Testis (tissue), 2 donors: ENCODE measurements at regions not wholly inside any gene's neighbourhood (a gene's known extent, or its start where the extent isn't known, plus 50 kb on each side); places are given as distances from the start of the nearest gene placed in this dataset.

Experiments used
- CTCF ChIP-seq, 3 experiments: fragments of 450-650 bp in 2 of 3; fragments of 200-600 bp in 1 of 3; sonication (generic) in 1 of 3; IDR thresholded peaks; one replicate each; pipeline ENCODE4 v1.5.1; 2016 to 2019; ENCODE audit warnings: antibody characterized with exemption in 3 of 3, mild to moderate bottlenecking in 2 of 3, moderate library complexity in 1 of 3
- POLR2A ChIP-seq: fragments of 450-650 bp; IDR thresholded peaks from one replicate; pipeline ENCODE4 v1.6.1; 2017; ENCODE audit warnings: antibody characterized with exemption, mild to moderate bottlenecking, moderate library complexity

DNA sequence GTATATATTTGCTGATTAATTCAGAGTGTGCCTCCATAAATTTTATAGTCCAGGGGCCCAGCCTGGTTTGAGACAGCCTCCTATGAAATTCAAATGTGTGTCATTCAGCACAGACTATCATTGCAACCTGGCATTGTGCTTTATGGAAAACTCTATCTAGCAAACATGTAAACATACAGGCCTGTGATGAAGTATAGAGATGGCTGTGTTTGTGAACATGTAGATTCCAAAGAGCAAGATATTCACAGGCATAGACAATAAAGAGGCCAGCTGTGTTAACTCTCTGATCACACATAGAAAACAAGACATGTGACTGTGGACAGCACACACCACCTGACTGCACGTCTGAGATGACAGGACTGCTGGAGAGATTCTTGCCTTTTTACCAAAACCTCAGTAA is 297.9 kb downstream of the EN1 start:
- TF ChIP-seq CTCF (IDR thresholded peaks at IDR 0.05) (no peak), POLR2A (no peak)
